HG03097 (cell line): ENCODE measurements at regions not wholly inside any gene's neighbourhood (a gene's known extent, or its start where the extent isn't known, plus 50 kb on each side); places are given as distances from the start of the nearest gene placed in this dataset.

Experiments used
- ATAC-seq: cut with Tn5 transposase; IDR thresholded peaks from one replicate; pipeline ENCODE4 v1.9.1; 2021; ENCODE audit not compliant: unreplicated experiment, low FRiP score

- no peak for ATAC-seq
Measured at GRCh38 chr7:131261476-131261994, 66.1 kb upstream of the MKLN1 start.

GRCh38 chr7:131265227-131265626 lies 62.4 kb upstream of the MKLN1 start:
- no peak for ATAC-seq

GRCh38 chr7:131267631-131268030 lies 60.0 kb upstream of the MKLN1 start:
- ATAC-seq: no peak

GRCh38 chr7:131268906-131269305 lies 58.8 kb upstream of the MKLN1 start:
- ATAC-seq: no peak

GRCh38 chr7:131272086-131272485 lies 55.6 kb upstream of the MKLN1 start:
- no peak for ATAC-seq

GRCh38 chr7:131274986-131275385 lies 52.7 kb upstream of the MKLN1 start:
- ATAC-seq: no peak

GRCh38 chr7:131276190-131276589 lies 51.5 kb upstream of the MKLN1 start:
- no peak for ATAC-seq

GRCh38 chr7:131276748-131277147 lies 50.9 kb upstream of the MKLN1 start:
- no peak for ATAC-seq
